NOMO-1 treated with DMSO at 0.1 percent for 48 hours (cell line): ENCODE measurements at regions not wholly inside any gene's neighbourhood (a gene's known extent, or its start where the extent isn't known, plus 50 kb on each side); places are given as distances from the start of the nearest gene placed in this dataset.

Source experiments
- DNase-seq: peaks from one replicate; lab custom pipeline; 2025; ENCODE audit not compliant: unreplicated experiment; lab: John Stamatoyannopoulos, UW

GRCh38 chr6:7468382-7469081, 72.9 kb upstream of the DSP start:
- peak; percentile 76 for DNase-seq

GRCh38 chr6:7469696-7470095, 71.8 kb upstream of the DSP start:
- no peak for DNase-seq

- peak; percentile 42 for DNase-seq
These were observed 70.3 kb upstream of the DSP start for GRCh38 chr6:7471171-7471570.

GRCh38 chr6:7473805-7474719, 67.4 kb upstream of the DSP start:
- no peak for DNase-seq

GRCh38 chr6:7475081-7475480, 66.4 kb upstream of the DSP start:
- no peak for DNase-seq

GRCh38 chr6:7479801-7480266, 61.6 kb upstream of the DSP start:
- DNase-seq = no peak

- DNase-seq = no peak
These were observed 56.8 kb upstream of the DSP start for GRCh38 chr6:7484666-7485065.

GRCh38 chr6:7486951-7487350, 54.5 kb upstream of the DSP start:
- DNase-seq = no peak

GRCh38 chr6:7488494-7488893, 53.0 kb upstream of the DSP start:
- DNase-seq = no peak

GRCh38 chr6:7489376-7489775, 52.1 kb upstream of the DSP start:
- no peak for DNase-seq
